GM21576 (cell line): ENCODE measurements at regions not wholly inside any gene's neighbourhood (a gene's known extent, or its start where the extent isn't known, plus 50 kb on each side); places are given as distances from the start of the nearest gene placed in this dataset.
"Not testable (repeated sequence)": the region's sequence is repeated elsewhere in the genome, so short reads cannot be mapped to it uniquely, and the experiment has no call there.

Experiments
- ATAC-seq: cut with Tn5 transposase; IDR thresholded peaks from one replicate; pipeline ENCODE4 v1.9.1; 2021; ENCODE audit warnings: mild to moderate bottlenecking, moderate library complexity; ENCODE audit not compliant: unreplicated experiment

DNA sequence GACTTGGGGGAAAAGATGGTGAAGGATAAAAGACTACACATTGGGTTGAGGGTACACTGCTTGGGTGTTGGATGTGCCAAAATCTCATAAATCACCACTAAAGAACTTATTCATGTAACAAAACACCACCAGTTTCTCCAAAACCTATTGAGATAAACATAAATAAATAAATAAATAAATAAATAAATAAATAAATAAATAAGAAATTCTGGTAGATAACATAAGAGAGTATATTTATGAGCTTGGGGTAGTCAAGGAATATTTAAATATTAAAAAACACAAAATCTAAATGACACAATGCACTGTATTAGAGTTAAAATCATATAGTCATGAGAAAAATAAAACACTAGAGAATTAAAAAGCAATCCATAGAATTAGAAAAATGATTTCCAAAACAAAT is 333.5 kb upstream of the NRG3 start:
- ATAC-seq = no peak

DNA sequence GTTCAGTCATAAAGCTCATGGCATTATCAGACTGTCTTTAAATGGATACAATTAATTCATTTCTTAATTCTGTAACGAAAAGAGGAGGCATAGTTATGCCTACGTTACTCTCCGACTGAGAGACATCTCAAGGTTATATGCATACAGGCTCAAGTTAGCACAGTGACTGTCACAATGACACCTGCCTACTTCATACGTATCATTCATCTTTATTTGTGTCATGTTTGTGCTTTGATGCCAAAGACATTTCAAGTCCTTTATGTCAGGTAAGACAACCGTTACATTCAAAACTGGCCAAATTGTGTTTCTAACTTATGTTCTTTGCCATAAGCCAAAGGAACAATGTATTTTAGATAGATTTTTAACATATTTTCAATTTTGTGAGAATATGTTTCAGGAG is 328.8 kb upstream of the NRG3 start:
- no peak for ATAC-seq

DNA sequence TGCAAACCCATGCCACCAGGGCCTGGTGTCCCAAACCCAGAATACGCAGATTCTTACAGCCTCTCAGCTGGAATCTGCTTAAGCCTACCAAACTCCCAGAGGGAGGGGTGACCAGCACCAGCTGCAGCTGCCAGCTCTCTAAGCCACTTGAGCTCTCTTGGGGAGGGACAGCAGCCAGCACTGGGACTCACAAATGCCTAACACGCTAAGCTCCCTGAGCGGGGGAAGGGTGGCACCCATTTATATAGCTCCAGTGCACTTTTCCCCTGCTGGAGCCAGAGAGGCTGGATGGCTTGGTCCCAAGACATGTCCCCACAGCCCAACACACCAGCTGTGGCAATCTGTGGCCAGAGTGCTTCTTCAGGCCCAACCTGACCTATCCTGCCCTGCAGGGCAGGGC is 326.8 kb upstream of the NRG3 start:
- ATAC-seq = no peak

DNA sequence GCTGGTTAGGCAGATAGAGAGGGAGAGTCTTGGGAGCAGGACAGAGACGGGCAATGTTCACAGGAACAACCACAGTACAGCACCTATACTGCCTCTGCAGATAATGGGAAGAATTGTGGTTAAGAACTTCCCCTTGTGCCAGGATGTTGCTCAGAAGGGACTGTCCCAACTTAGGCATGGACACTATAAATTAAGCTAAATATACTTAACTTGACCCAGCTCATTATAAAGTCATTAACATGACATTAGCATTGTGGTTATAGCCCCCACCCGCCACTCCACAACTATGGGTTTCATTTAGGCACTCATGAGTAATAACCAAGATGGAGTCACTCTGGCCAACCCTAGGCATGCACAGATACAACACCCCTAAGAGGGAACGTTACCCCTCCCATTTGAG is 310.9 kb upstream of the NRG3 start:
- no peak for ATAC-seq

DNA sequence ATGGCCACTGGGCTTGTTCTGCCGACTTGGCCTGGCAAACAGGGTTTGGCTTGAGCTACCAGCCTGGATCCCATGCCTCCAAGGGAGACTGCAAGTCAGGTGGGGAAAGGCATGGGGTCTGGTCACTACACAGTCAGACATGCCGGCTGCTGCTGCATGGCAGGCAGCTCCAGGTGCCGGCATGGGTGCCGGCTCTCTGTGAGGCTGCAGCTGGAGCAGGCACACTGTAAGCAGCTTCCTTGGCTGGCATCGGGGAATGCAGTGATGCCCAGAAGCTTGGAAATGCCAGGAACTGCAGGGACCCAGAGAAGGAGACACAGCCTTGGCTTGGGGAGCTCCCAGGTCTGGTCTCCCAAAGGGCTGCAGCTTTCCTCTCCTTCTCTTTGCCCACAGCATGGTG is 305.5 kb upstream of the NRG3 start:
- ATAC-seq = no peak

DNA sequence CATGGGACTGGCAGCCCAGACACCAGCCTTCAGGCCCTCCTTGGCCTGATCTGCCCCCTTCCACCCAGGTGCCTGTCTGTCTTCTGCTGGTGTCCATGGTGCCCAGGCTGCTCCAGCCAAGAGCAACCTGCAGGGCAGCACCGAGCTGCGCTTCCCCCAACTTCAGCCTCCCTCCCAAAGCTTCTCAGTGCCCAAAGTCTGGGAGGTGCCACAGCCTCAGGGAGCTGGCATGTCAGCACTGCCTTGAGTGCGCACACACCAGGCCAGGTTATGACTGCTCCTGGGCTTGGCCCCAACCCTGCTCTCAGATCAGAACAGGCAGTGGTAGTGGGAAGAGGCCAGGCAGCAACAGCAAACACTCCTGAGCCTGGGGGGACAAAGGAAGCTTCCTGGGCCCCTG is 304.6 kb upstream of the NRG3 start:
- no peak for ATAC-seq

DNA sequence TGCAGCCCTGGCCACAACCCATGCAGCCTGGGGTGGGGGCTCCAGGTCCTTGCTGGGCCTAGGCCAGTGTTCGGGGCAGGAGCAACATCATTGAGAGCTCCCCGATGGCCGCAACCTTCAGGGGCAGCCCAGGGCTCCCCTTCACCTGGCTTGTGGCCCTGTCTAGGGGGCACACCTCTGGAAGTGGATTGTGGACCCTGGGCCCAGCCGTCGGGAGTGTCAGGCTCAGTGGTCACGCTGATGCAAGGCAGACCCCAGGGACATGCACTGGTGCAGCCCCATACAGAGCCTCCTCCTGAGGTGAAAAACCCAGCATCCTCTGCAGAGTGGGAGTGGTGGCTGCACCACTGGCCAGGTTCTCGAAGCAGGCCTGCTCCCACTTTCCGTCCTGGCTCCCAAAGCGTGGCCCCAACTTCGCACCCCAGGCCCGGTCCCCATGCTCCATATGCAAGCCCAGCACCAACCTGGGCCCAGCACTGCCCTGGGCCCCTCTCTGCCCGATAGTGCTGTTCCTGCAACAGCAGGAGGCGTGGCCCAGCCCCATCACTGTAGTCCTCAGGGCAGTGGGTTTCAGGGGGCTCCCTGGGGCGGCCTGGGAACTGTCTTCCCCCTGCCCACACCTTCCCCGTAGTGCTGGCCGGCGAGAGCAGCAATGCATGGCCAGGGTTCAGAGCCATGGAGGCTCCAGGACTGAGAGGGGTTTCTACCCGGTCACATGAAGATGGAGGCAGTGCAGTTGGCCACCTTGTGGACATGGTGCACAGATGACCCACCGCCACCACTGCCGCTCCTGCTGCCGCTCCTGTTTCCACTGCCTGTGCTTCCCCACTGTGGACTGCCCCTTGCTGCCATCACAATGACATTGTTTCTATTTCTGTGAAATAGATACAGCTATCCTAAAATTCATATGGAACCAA is 303.9 kb upstream of the NRG3 start:
- ATAC-seq = no peak

DNA sequence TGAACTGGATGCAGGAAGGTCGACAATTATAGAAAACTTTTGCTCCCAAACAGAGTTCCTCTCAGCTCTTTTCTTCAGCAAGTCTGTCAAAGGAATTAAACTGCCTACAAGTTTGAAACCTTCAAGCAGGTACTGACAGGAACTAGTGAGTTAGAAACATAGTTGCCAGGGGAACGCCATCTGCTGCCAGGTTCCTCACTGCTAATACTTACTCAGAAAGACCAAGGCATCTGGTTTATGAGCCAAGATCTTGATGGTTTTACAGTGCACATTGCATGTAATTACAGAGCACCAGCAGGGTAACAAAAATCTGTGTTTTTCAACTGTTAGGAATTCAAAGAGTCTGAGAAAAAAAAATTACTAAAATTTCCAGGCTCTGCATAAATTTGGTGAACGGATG is 300.0 kb upstream of the NRG3 start:
- ATAC-seq = no peak

DNA sequence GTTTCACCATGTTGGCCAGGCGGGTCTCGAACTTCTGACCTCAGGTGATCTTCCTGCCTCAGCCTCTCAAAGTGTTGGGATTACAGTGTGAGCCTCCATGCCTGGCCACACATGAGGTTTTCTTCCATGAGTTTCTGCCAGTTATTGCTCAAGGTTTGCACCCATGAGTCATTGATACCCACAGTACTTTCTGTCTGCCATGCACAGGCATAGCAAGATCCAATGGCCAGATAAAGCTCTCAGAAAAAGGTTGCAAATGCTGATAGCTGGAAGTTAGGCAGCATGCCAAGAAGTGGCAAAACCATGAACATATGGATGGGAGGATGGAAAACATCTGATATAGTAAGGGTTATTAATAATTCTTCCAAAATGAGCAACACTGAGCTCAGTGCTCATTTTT is 298.7 kb upstream of the NRG3 start:
- ATAC-seq = no peak

DNA sequence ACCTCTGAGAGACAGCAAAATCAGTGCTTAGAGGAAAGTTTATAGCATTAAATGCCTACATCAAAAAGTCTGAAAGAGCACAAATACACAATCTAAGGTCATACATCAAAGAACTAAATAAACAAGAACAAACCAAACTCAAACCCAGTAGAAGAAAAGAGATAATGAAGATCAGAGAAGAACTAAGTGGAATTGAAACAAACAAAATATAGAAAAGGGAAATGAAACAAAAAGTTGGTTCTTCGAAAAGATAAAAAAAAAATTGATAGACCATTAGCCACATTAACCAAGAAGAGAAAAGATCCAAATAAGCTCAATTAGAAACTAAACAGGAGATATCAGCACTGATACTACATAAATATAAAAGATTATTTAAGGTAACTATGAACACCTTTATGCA is 280.0 kb upstream of the NRG3 start:
- ATAC-seq = no peak

DNA sequence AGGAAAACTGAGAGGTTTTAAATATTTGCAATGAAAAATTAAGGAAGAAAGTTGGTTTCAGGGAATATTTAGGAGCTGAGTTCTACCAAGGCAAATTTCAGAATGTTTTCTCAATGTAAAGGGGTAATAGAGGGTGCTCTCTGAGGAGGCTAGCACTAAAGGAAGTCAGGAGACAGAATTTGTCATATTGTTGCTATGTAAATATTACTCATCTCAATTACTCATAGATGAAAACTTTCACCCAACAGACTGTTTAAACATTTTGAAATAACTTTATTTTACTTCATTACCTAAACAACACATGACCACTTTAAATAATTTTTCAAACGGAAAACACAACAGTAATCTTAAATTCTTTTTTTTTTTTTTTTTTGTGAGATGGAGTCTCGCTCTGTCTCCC is 274.8 kb upstream of the NRG3 start:
- no peak for ATAC-seq

DNA sequence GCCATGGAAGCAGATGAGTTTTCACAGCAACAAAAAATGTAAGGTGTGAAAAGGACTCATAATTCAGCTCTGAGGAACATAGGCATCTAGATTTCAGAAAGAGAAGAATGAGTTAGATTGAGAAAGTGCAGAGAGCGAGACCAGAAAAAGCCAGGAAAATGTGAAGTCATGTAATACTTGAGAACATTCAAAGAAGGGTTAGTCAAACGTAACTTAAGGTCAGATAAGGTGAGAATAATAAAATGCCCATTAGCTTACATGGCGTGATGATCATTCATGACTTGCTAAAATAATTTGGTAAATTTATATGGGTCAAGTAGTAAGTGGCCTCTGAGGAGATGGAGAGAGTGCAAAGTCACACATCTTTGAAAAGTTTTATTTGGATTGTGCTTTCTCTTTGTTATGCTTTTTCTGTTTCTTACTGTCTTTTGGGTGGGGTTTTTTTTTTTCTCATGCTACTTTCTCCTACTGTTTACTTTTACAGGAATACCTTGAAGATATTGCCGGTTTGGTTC is 271.8 kb upstream of the NRG3 start:
- ATAC-seq = no peak

DNA sequence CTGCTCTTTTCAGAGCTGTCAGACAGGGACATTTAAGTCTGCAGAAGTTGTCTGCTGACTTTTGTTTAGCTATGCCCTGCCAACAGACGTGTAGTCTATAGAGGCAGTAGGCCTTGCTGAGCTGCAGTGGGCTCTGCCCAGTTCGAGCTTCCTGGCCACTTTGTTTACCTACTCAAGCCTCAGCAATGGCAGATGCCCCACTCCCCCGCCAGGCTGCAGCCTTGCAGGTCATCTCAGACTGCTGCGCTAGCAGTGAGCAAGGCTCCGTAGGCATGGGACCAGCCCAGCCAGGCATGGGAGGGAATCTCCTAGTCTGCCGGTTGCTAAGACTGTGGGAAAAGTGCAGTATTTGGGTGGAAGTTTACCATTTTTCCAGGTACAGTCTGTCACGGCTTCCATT is 230.5 kb upstream of the NRG3 start:
- not testable (repeated sequence) for ATAC-seq

DNA sequence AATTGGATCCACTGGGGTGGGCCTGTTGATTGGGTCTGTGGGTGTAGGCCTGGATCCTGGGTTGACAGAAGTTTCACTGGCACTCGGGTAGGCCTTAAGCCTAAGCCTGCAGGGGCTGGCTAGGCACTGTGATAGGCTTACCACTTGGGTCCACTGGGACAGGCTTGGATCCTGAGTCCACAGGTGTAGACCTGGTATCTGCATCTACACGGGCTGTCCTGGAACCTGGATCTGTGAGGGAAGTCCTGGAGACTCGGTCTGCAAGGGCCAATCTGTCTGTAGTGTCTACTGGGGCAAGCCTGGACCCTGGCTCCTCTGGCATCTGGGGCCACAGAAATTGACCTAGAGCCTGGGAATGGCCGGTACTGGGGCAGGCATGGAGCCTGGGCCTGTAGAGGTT is 219.0 kb upstream of the NRG3 start:
- no peak for ATAC-seq

DNA sequence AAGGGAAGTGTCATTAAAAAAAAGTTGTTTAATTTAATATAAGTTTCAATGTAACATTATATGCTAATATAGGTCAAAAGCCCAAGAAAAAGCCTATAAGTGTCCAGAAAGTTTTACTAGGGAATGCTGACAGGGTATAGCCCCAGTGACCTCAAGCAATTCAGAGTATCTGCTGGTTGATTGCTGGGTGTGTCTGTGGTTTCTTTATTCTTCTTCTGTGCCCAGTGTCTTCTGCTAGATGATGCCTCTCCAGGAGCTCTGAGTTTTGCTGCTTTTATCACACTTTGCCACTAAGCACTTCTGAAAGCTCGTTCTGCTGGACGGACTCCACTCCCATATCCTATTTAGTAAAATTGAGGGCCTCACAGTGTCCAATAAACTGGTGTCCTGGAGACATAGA is 212.2 kb upstream of the NRG3 start:
- no peak for ATAC-seq

DNA sequence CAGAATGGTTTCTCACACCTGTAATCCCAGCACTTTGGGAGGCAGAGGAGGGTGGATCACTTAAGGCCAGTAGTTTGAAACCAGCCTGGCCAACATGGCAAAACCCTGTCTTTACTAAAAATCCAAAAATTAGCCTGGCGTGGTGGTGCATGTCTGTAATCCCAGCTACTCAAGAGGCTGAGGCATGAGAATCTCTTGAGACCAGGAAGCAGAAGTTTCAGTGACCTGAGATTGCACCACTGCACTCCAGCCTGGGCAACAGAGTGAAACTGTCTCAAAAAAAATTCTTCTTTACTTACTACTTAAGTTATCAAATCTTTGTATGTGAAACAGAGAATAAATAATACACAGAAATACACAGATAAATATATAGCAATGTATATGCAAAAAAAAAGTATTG is 210.2 kb upstream of the NRG3 start:
- not testable (repeated sequence) for ATAC-seq

DNA sequence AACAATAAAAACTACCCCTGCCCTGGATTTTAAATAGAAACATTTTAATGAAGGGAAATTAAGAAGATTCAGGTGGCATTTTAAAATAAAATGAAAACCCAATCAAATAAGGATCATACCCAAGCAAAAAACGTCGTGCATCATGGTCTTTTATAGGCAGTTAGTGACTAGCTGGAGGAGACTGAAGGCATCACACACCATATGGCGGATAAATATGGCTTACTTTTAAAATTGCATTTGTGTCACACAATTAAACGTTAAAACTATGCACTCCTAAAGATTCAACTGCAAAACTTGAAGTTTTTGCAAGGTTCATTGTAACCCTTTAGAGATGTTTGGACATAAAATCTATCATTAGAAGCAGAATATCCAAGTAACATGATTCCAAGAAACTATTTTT is 200.1 kb upstream of the NRG3 start:
- ATAC-seq = no peak

DNA sequence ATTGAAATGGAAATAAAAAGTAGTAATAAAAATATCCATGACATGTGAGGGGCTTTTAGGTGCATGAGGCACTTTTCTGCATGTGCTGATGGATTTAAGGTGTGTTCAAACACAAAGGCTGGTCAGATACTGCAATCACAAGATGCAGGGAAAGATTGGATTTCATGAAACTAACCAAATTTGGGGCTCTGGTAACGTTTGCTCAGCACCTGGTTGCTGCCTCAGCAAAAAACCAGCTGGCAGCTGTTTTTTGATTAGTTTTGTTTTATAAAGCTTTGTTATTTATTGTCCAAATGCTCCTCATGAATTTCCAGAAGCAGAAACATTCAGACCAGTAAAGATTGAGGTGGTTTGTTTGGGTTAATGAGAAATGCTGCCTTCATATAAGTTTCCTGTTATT is 195.7 kb upstream of the NRG3 start:
- no peak for ATAC-seq

DNA sequence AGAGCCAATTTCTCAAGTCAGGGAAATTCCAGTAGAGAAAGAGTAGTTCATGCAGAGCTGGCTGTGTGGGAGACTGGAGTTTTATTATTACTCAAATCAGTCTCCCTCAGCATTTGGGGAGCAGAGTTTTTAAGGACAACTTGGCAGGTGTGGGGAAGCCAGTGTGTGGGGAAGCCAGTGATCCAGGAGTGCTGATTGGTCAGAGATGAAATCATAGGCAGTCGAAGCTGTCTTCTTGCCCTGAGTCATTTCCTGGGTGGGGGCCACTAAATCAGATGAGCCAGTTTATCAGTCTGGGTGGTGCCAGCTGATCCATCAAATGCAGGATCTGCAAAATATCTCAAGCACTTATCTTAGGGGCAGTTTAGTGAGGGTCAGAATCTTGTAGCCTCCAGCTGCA is 194.6 kb upstream of the NRG3 start:
- ATAC-seq = no peak

DNA sequence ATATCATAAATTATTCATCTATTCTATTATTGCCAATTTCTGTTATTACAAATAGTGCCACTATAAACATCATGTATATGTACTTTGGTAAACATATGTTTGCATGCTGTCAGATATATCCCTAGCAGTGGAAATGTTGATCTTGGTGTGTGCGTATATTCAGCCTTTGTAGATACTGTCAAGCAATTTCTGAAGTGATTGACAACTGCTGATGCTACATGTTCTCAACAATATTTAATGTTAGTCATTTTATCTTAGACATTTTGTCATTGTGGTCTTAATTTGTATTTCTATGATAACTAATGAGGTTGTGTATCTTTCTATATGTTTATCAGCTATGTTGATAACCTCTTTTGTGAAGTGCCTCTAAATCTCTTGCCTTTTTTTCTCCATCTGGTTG is 186.5 kb upstream of the NRG3 start:
- ATAC-seq = no peak

DNA sequence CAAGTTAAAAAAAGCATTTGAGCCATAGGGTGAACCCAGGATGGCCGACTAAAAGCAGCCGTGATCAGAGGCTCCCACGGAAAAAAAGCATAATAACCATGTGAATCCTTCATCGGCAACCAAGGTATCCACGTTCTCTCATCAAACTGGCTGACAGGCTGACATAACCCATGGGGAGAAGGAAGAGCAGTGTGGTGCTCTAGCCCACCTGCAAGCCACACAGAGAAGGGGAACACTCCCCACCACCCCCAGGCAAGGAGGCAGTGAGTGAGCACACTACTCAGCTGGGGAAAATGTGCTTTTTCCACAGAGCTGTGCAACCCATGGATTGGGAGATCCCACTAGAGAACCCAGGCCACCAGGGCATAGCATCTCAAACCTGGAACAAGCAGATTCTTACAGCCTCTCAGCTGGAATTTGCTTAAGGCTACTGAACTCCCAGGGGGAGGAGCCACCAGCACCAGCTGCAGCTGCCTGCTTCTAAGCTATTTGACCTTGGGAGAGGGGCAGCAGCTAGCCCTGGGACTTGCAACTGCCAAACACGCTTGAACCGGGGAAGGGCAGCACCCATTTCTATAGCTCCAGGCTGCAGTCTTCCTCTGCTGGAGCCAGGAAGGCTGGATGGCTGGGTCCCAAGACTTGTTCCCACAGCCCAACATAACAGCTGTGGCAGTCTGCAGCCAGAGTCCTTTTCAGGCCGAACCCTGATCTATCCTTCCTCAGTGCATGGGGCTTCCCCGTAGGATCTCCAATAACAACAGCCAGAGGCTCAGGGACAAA is 178.2 kb upstream of the NRG3 start:
- no peak for ATAC-seq

DNA sequence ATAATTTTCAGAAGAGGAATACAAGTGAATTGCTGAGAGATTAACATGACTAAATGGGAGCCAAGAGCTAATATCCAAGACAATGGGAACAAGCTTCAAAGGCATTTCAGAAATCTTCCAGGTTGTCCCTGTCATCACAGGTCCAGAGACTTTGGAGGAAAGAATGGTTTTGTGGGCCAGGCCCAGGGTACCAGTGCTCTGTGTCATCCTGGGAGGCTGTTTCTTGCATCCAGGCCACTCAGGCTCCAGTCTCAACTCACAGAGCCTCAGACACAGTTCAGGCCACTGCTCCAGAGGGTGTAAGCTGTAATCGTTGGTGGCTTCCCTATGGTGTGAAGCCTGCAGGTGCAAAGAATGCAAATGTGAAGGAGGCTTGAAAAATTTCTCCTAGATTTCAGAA is 170.4 kb upstream of the NRG3 start:
- no peak for ATAC-seq
